ENCODE measurements at regions not wholly inside any gene's neighbourhood (a gene's known extent, or its start where the extent isn't known, plus 50 kb on each side); places are given as distances from the start of the nearest gene placed in this dataset.

- Mint-ChIP-seq H3K4me3 (ENCODE audit: low read depth, unreplicated experiment) (no peak overlapping the region), H3K27ac (ENCODE audit: unreplicated experiment) (no peak overlapping the region), H3K4me1 (ENCODE audit: low read depth, unreplicated experiment) (no peaks in the 10 kb centered on the region), H3K27me3 (ENCODE audit: unreplicated experiment) (peaks cover 17% of the 10 kb centered on the region), H3K36me3 (ENCODE audit: insufficient read depth, unreplicated experiment) (no peaks in the 10 kb centered on the region), H3K9me3 (ENCODE audit: low read depth, unreplicated experiment) (no peaks in the 10 kb centered on the region)
- DNase-seq, result no peak
- intact Hi-C loops (cut with micrococcal nuclease; ENCODE audit: unreplicated experiment), result no loop called here
- TF ChIP-seq CTCF (IDR thresholded peaks at IDR 0.05; ENCODE audit: unreplicated experiment), result no peak
- BruUV-seq (replicated peaks), result no TSS peak
- CTCF ChIA-PET, result no interaction called here
Measured at GRCh38 chr6:166853371-166854325, 102.7 kb downstream of the RNASET2 start.

DNA sequence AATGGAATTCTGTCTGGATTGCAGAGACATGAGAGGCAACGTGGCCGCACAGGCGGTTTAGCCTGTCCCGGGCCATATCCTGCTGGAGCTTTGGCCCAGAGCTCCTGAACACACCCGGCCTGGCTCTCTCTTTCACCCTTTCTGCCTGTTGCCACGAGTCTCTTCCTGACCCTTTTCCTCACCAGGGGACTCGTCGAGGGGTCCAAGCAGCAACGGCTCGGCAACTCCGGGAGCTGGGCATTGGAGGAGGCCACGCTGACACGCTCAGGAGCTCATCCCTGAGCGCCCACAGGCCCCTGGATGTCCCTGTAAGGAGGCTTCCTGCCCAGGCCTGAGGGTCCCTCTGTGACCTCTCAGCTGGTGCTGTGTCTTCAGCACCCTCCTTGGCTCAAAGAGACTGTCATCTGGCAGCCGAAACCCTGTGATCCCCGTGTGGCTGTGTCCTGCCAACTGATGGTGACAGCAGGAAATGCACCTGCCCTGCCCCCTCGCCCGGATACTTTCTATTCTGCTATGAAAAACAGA, 103.8 kb downstream of the RNASET2 start:
- BruUV-seq (replicated peaks), result no TSS peak
- peaks cover 6% of the 10 kb centered on the region for H3K27me3 Mint-ChIP-seq (ENCODE audit: unreplicated experiment)

DNA sequence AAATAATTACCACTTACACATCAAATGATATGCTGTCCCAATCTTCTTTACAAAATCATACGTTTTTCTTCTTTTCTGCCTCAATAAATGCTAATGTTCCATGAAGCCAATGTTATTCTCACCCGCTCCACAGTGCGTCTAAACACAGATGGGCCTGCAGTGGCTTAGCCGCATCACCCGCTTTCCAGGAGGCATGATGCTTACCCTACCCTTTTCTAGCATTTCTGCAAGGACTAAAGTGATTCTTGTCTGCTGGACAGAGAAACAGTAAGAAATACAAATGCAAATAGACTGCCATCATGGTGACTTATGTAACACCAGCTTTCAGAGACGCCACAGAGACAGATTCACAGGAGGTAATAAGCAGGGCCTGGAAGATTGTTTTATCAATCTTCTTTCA, 104.4 kb downstream of the RNASET2 start:
- BruUV-seq (replicated peaks), result no TSS peak
- Mint-ChIP-seq H3K9me3 (ENCODE audit: low read depth, unreplicated experiment) (no peaks in the 10 kb centered on the region), H3K27me3 (ENCODE audit: unreplicated experiment) (no peaks in the 10 kb centered on the region), H3K36me3 (ENCODE audit: insufficient read depth, unreplicated experiment) (no peaks in the 10 kb centered on the region), H3K27ac (ENCODE audit: unreplicated experiment) (no peak overlapping the region), H3K4me1 (ENCODE audit: low read depth, unreplicated experiment) (no peaks in the 10 kb centered on the region), H3K4me3 (ENCODE audit: low read depth, unreplicated experiment) (no peak overlapping the region)
- DNase-seq, result no peak
- CTCF ChIA-PET, result no interaction called here
- intact Hi-C loops (cut with micrococcal nuclease; ENCODE audit: unreplicated experiment), result no loop called here
- TF ChIP-seq CTCF (IDR thresholded peaks at IDR 0.05; ENCODE audit: unreplicated experiment), result no peak

More for the DNA sequence above, 103.8 kb downstream of the RNASET2 start:
- Mint-ChIP-seq H3K9me3 (ENCODE audit: low read depth, unreplicated experiment) (no peaks in the 10 kb centered on the region), H3K36me3 (ENCODE audit: insufficient read depth, unreplicated experiment) (no peaks in the 10 kb centered on the region), H3K4me3 (ENCODE audit: low read depth, unreplicated experiment) (no peak overlapping the region), H3K27ac (ENCODE audit: unreplicated experiment) (no peak overlapping the region), H3K4me1 (ENCODE audit: low read depth, unreplicated experiment) (no peaks in the 10 kb centered on the region)
- intact Hi-C loops (cut with micrococcal nuclease; ENCODE audit: unreplicated experiment), result no loop called here
- CTCF ChIA-PET, result no interaction called here
- no peak for DNase-seq
- no peak for TF ChIP-seq CTCF (IDR thresholded peaks at IDR 0.05; ENCODE audit: unreplicated experiment)

GRCh38 chr6:166851426-166851825, 104.9 kb downstream of the RNASET2 start:
- Mint-ChIP-seq H3K4me3 (ENCODE audit: low read depth, unreplicated experiment) (no peak overlapping the region), H3K9me3 (ENCODE audit: low read depth, unreplicated experiment) (no peaks in the 10 kb centered on the region), H3K27me3 (ENCODE audit: unreplicated experiment) (no peaks in the 10 kb centered on the region), H3K27ac (ENCODE audit: unreplicated experiment) (no peak overlapping the region), H3K4me1 (ENCODE audit: low read depth, unreplicated experiment) (no peaks in the 10 kb centered on the region), H3K36me3 (ENCODE audit: insufficient read depth, unreplicated experiment) (no peaks in the 10 kb centered on the region)
- CTCF ChIA-PET, result no interaction called here
- BruUV-seq (replicated peaks), result no TSS peak
- intact Hi-C loops (cut with micrococcal nuclease; ENCODE audit: unreplicated experiment), result no loop called here
- TF ChIP-seq CTCF (IDR thresholded peaks at IDR 0.05; ENCODE audit: unreplicated experiment), result no peak
- no peak for DNase-seq

All from Calu3 (cell line).